GM23248 (cell line): ENCODE measurements at regions not wholly inside any gene's neighbourhood (a gene's known extent, or its start where the extent isn't known, plus 50 kb on each side); places are given as distances from the start of the nearest gene placed in this dataset.

ENCODE experiments used
- DNase-seq: peaks from one replicate; pipeline ENCODE4 v3.0.0-alpha.2; 2015
- H2AFZ ChIP-seq: fragments of 200-600 bp; sonication (generic); 2 replicates; pipeline ENCODE4 v1.6.1; 2016; ENCODE audit warnings: antibody characterized with exemption
- H3F3A ChIP-seq: fragments of 200-600 bp; sonication (generic); 2 replicates; pipeline ENCODE4 v1.6.1; 2016; ENCODE audit warnings: mild to moderate bottlenecking, antibody characterized with exemption, mixed run types; ENCODE audit not compliant: insufficient read depth
- H3K27ac ChIP-seq: fragments of 200-600 bp; sonication (generic); 2 replicates; pipeline ENCODE4 v1.5.1; 2016; ENCODE audit warnings: mild to moderate bottlenecking
- H3K27me3 ChIP-seq: fragments of 200-600 bp; sonication (generic); replicated peaks from 2 replicates; pipeline ENCODE4 v1.6.1; 2016; ENCODE audit warnings: mild to moderate bottlenecking; ENCODE audit not compliant: insufficient read depth
- H3K36me3 ChIP-seq: fragments of 200-600 bp; sonication (generic); 2 replicates; pipeline ENCODE4 v1.6.1; 2016; ENCODE audit warnings: low read depth, mild to moderate bottlenecking
- H3K4me1 ChIP-seq: fragments of 200-600 bp; sonication (generic); 2 replicates; pipeline ENCODE4 v1.6.1; 2016; ENCODE audit warnings: mild to moderate bottlenecking; ENCODE audit not compliant: insufficient read depth
- H3K4me2 ChIP-seq: fragments of 200-600 bp; sonication (generic); one replicate; pipeline ENCODE4 v1.6.1; 2016; ENCODE audit warnings: mild to moderate bottlenecking; ENCODE audit not compliant: unreplicated experiment
- H3K4me3 ChIP-seq: fragments of 200-600 bp; sonication (generic); 2 replicates; pipeline ENCODE4 v1.5.1; 2016; ENCODE audit warnings: mild to moderate bottlenecking
- H3K79me2 ChIP-seq: fragments of 200-600 bp; sonication (generic); 2 replicates; pipeline ENCODE4 v1.6.1; 2016; ENCODE audit warnings: mild to moderate bottlenecking; ENCODE audit not compliant: insufficient read depth
- H3K9ac ChIP-seq: fragments of 200-600 bp; sonication (generic); 2 replicates; pipeline ENCODE4 v1.6.1; 2016; ENCODE audit warnings: mild to moderate bottlenecking
- H3K9me2 ChIP-seq: fragments of 200-600 bp; sonication (generic); 2 replicates; pipeline ENCODE4 v1.6.1; 2016; ENCODE audit warnings: mixed run types, mild to moderate bottlenecking, moderate library complexity; ENCODE audit not compliant: insufficient read depth
- H3K9me3 ChIP-seq: fragments of 200-600 bp; sonication (generic); one replicate; pipeline ENCODE4 v1.6.1; 2017; ENCODE audit warnings: low read depth
- H4K20me1 ChIP-seq: fragments of 200-600 bp; sonication (generic); 2 replicates; pipeline ENCODE4 v1.6.0; 2016; ENCODE audit not compliant: insufficient read depth
- EZH2 ChIP-seq: fragments of 200-600 bp; sonication (generic); IDR thresholded peaks from 2 replicates; pipeline ENCODE4 v1.6.1; 2018; ENCODE audit warnings: antibody characterized with exemption, mild to moderate bottlenecking; ENCODE audit not compliant: insufficient read depth, poor library complexity, severe bottlenecking
- EZH2phosphoT487 ChIP-seq: fragments of 200-600 bp; sonication (generic); IDR thresholded peaks from 2 replicates; pipeline ENCODE4 v1.6.1; 2018; ENCODE audit warnings: antibody characterized with exemption, moderate library complexity, mild to moderate bottlenecking, low read depth; ENCODE audit not compliant: insufficient read depth
- WGBS, 2 experiments: methylation state at CpG; one replicate each; pipeline ENCODE4 v1.1.6; 2015 to 2017; ENCODE audit warnings: low lambda C conversion rate in 2 of 2, low coverage in 1 of 2; ENCODE audit errors: missing lambda C conversion rate in 2 of 2; 5-methylcytosine and 5-hydroxymethylcytosine counted together
- in situ Hi-C: fragments of 300-500 bp; cut with MboI; formaldehyde crosslinking; loops from 2 replicates; pipeline ENCODE4 v1.15.0; 2020

DNA sequence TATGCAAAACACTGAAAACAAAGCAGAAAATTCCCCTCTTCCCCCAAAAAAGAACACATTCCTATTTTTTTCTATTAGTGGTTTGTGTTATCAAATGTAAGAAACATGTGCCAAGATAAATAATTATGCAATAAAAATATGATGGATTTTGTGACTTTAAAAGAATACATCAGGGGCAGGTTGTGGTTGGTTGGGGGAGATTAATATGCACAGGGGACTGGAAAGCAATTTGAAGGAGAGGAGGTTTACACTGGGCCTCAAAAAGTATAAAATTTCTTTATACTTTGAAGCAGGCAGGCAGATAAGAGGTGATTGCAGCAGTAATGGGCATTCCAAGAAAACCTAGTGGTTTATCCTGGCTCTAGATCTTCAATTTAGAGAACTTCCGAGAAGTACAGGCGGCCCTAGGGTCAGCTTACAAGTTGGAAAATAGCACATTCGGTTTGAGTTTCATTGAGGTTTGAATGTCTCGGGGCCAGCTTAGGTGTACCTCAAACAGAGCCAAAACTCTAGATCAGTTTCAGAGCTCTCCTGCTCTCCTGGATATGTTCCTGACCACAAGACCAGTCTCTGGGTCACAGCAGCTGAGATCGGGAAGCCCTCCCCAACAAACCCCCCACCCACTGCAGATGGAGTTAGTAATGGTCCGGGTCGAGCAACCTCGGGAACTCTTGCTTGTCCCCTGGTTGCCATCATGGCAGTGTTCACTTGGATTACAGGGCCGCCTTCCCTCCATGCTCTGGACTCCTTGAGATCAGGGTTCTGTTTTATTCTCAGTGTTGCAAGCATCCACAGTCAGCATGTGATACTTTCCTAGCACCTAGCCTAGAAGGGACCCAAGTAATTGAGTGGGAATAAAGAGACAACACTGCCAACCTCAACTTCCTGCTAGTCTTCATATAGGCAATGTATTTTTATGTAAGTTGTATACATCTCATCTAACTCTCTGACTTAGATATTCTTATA is 112.1 kb upstream of the DDIT4L start:
- H3F3A ChIP-seq: peaks cover 32% of the 10 kb centered on the region
- no peaks in the 10 kb centered on the region for H3K36me3 ChIP-seq
- no peak overlapping the region for H3K4me3 ChIP-seq
- peaks cover 31% of the 10 kb centered on the region for H3K4me1 ChIP-seq
- no peak overlapping the region for H3K27ac ChIP-seq
- H3K9me3 ChIP-seq: no peaks in the 10 kb centered on the region
- H3K4me2 ChIP-seq: no peak overlapping the region
- in situ Hi-C loops: no loop called here
- no peaks in the 10 kb centered on the region for H3K79me2 ChIP-seq
- TF ChIP-seq EZH2phosphoT487 (no peak), EZH2 (no peak)
- H3K9me2 ChIP-seq: no peaks in the 10 kb centered on the region
- H3K27me3 ChIP-seq: no peaks in the 10 kb centered on the region
- DNase-seq: no peak
- H4K20me1 ChIP-seq: no peaks in the 10 kb centered on the region
- H3K9ac ChIP-seq: no peak overlapping the region
- H2AFZ ChIP-seq: no peak overlapping the region
- 93 to 94% methylated on average over 9 of the region's 9 CpGs for WGBS, 2 experiments

DNA sequence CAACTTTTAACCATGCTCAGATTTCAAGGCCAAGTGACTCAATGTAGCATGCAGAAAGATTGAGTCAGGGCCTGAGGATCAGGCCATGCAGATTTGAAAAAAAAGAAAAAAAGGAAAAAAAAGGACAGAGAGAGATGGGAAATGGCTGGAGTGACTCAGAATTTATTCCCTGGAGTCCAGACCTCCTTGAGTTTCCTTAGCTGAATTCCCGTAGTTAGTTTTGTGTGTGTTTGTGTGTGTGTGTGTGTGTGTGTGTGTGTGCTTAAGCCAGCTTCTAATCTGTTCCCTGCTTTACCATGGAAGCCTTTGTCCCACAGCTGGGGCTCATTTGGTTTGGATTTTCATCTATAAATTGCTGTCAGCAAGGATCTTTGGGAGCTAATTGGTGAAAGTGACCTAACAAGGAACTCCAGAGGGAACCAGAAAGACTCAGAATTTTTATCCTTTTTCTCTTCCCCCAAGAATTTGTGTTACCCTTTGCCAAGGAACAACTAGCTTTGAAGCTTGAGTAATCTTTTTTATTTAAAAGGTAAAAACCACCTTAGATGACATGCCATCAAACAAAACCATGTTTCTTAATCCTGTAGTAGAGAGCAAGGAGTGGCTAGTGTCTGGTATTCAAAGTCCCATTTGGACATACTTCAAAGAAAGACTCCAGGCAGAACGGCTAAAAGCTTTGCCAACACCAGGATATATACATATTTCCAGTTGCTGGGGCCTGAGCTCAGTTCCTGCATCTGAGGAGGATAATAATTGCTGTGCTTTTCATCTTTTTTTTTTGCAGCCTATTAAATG is 109.0 kb upstream of the DDIT4L start:
- H2AFZ ChIP-seq: peak overlapping the region; percentile 61
- peaks cover 32% of the 10 kb centered on the region for H3K4me1 ChIP-seq
- no peaks in the 10 kb centered on the region for H3K27me3 ChIP-seq
- TF ChIP-seq EZH2 (no peak), EZH2phosphoT487 (no peak)
- H3K9me2 ChIP-seq: no peaks in the 10 kb centered on the region
- H3K9ac ChIP-seq: peak overlapping the region; percentile 40
- peaks cover 26% of the 10 kb centered on the region for H3F3A ChIP-seq
- H3K9me3 ChIP-seq: no peaks in the 10 kb centered on the region
- no peaks in the 10 kb centered on the region for H3K36me3 ChIP-seq
- peak overlapping the region; percentile 71 for H3K4me2 ChIP-seq
- no peaks in the 10 kb centered on the region for H3K79me2 ChIP-seq
- WGBS, 2 experiments: 0 to 2% methylated on average over 2 of the region's 2 CpGs
- in situ Hi-C loops: no loop called here
- H3K4me3 ChIP-seq: peak overlapping the region; percentile 9; the same call in 1 of the 2 replicates
- H3K27ac ChIP-seq: peak overlapping the region; percentile 80
- H4K20me1 ChIP-seq: no peaks in the 10 kb centered on the region
- peak; percentile 96 for DNase-seq

DNA sequence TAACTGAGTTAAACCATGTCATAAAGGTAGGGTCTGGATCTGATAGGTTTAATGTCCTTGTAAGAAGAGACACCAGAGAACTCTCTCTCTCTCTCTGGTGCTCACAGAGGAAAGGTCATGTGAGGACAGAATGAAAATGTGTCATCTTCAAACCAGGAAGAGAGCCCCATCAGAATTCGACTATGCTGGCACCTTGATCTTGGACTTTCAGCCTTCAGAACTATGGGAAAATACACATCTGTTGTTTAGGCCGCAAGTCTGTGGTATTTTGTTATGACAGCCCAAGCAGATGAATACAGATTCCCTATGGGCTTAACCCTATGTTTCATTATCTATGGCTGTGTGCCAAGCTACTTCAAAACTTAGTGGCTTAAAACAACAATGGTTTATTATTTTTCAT is 105.5 kb upstream of the DDIT4L start:
- peak; percentile 25 for DNase-seq
- TF ChIP-seq EZH2phosphoT487: no peak
- no peak for TF ChIP-seq EZH2
- WGBS, 2 experiments: 61 to 69% methylated on average over 2 of the region's 2 CpGs
- H3K9me2 ChIP-seq: no peaks in the 10 kb centered on the region
- no peaks in the 10 kb centered on the region for H3K9me3 ChIP-seq
- H3K79me2 ChIP-seq: no peaks in the 10 kb centered on the region
- no peaks in the 10 kb centered on the region for H3K27me3 ChIP-seq
- peaks cover 35% of the 10 kb centered on the region for H3F3A ChIP-seq
- H3K4me3 ChIP-seq: no peak overlapping the region
- no peak overlapping the region for H3K4me2 ChIP-seq
- H3K9ac ChIP-seq: no peak overlapping the region
- H3K4me1 ChIP-seq: peaks cover 42% of the 10 kb centered on the region
- H3K27ac ChIP-seq: no peak overlapping the region
- H2AFZ ChIP-seq: no peak overlapping the region
- H4K20me1 ChIP-seq: no peaks in the 10 kb centered on the region
- no peaks in the 10 kb centered on the region for H3K36me3 ChIP-seq
- in situ Hi-C loops: no loop called here

DNA sequence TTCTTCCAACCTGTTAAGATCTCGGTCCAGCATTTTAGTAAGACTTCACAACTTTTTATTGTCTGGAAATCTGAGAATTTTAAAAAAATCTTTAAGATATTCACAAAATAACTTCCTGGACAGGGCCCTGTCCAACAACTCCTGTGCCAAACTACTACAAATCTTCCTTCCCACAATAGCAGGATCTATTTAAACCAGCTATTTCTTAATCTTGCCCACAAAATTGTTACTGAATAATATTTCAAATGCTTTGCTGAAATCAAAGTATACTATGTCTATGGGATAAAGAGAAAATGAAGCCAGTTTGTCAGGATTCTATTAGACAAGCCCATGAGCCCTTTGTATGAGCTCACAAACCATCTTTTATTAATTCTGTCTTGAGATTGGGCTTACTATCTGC is 104.1 kb upstream of the DDIT4L start:
- no peak overlapping the region for H3K4me2 ChIP-seq
- peaks cover 50% of the 10 kb centered on the region for H3K4me1 ChIP-seq
- H3K9ac ChIP-seq: no peak overlapping the region
- in situ Hi-C loops: no loop called here
- H4K20me1 ChIP-seq: no peaks in the 10 kb centered on the region
- H3K27ac ChIP-seq: 0 out of 2 replicates have a peak overlapping the region, but pooled peaks have one; percentile 3
- DNase-seq: peak; percentile 55
- WGBS, 2 experiments: 14 to 38% methylated on average over 1 of the region's 1 CpG
- H3K9me2 ChIP-seq: no peaks in the 10 kb centered on the region
- H3K79me2 ChIP-seq: no peaks in the 10 kb centered on the region
- no peaks in the 10 kb centered on the region for H3K36me3 ChIP-seq
- peaks cover 41% of the 10 kb centered on the region for H3F3A ChIP-seq
- H2AFZ ChIP-seq: no peak overlapping the region
- no peak overlapping the region for H3K4me3 ChIP-seq
- H3K27me3 ChIP-seq: no peaks in the 10 kb centered on the region
- no peaks in the 10 kb centered on the region for H3K9me3 ChIP-seq
- no peak for TF ChIP-seq EZH2
- TF ChIP-seq EZH2phosphoT487: no peak
